H9 (cell line): ENCODE measurements at regions not wholly inside any gene's neighbourhood (a gene's known extent, or its start where the extent isn't known, plus 50 kb on each side); places are given as distances from the start of the nearest gene placed in this dataset.

Experiments used
- DNase-seq: peaks from one replicate; pipeline ENCODE4 v3.0.0-alpha.2; 2017
- H2AFZ ChIP-seq: one replicate; pipeline ENCODE4 v1.6.1; 2013; ENCODE audit warnings: mild to moderate bottlenecking, low read length, control low read depth, moderate library complexity
- H2AK5ac ChIP-seq: 2 replicates; pipeline ENCODE4 v1.6.1; 2013; ENCODE audit warnings: low read length, control low read depth, mixed read lengths; ENCODE audit not compliant: insufficient read length
- H2BK120ac ChIP-seq: one replicate; pipeline ENCODE4 v1.6.1; 2013; ENCODE audit warnings: low read depth, mild to moderate bottlenecking, low read length, control low read depth, inconsistent platforms; ENCODE audit not compliant: poor library complexity, severe bottlenecking
- H2BK12ac ChIP-seq: 2 replicates; pipeline ENCODE4 v1.6.1; 2013; ENCODE audit warnings: low read length, control low read depth, mixed read lengths, low read depth; ENCODE audit not compliant: insufficient read length
- H2BK15ac ChIP-seq: 2 replicates; pipeline ENCODE4 v1.6.1; 2013; ENCODE audit warnings: low read depth, low read length, control low read depth
- H2BK20ac ChIP-seq: one replicate; pipeline ENCODE4 v1.6.1; 2013; ENCODE audit warnings: low read depth, mild to moderate bottlenecking, low read length, control low read depth, inconsistent platforms; ENCODE audit not compliant: poor library complexity, severe bottlenecking
- H2BK5ac ChIP-seq: 2 replicates; pipeline ENCODE4 v1.6.1; 2013; ENCODE audit warnings: low read length, control low read depth, mixed read lengths; ENCODE audit not compliant: insufficient read length
- H3K14ac ChIP-seq: 2 replicates; pipeline ENCODE4 v1.6.1; 2013; ENCODE audit warnings: low read length, control low read depth; ENCODE audit not compliant: insufficient read depth
- H3K18ac ChIP-seq: 2 replicates; pipeline ENCODE4 v1.6.1; 2013; ENCODE audit warnings: low read depth, mild to moderate bottlenecking, mixed read lengths, low read length, control low read depth; ENCODE audit not compliant: insufficient read length
- H3K23ac ChIP-seq: 2 replicates; pipeline ENCODE4 v1.6.1; 2013; ENCODE audit warnings: low read length, control low read depth, mixed read lengths, low read depth; ENCODE audit not compliant: insufficient read length
- H3K23me2 ChIP-seq: 2 replicates; pipeline ENCODE4 v1.6.1; 2013; ENCODE audit warnings: low read depth, mild to moderate bottlenecking, mixed read lengths, low read length, control low read depth; ENCODE audit not compliant: insufficient read length, poor library complexity, severe bottlenecking
- H3K27ac ChIP-seq: 2 replicates; pipeline ENCODE4 v1.5.1; 2013; ENCODE audit warnings: low read length, control low read depth, mixed read lengths, low read depth; ENCODE audit not compliant: insufficient read length
- H3K27me3 ChIP-seq: 2 replicates; pipeline ENCODE4 v1.6.1; 2013; ENCODE audit warnings: low read length, control low read depth, inconsistent platforms; ENCODE audit not compliant: insufficient read depth
- H3K4ac ChIP-seq: 2 replicates; pipeline ENCODE4 v1.6.1; 2013; ENCODE audit warnings: low read depth, mild to moderate bottlenecking, control low read depth, inconsistent platforms, low read length, moderate library complexity
- H3K4me1 ChIP-seq: 2 replicates; pipeline ENCODE4 v1.6.1; 2013; ENCODE audit warnings: low read length, control low read depth, inconsistent platforms; ENCODE audit not compliant: insufficient read depth
- H3K4me2 ChIP-seq: 2 replicates; pipeline ENCODE4 v1.6.1; 2013; ENCODE audit warnings: low read length, control low read depth, mixed read lengths; ENCODE audit not compliant: insufficient read length, insufficient read depth
- H3K56ac ChIP-seq: 2 replicates; pipeline ENCODE4 v1.6.1; 2013; ENCODE audit warnings: low read depth, mild to moderate bottlenecking, mixed read lengths, low read length, control low read depth; ENCODE audit not compliant: insufficient read length
- H3K79me1 ChIP-seq: 2 replicates; pipeline ENCODE4 v1.6.1; 2013; ENCODE audit warnings: low read depth, mild to moderate bottlenecking, moderate library complexity, low read length, control low read depth, inconsistent platforms; ENCODE audit not compliant: insufficient read depth, poor library complexity, severe bottlenecking
- H3K79me2 ChIP-seq: 2 replicates; pipeline ENCODE4 v1.6.1; 2013; ENCODE audit warnings: low read length, control low read depth, inconsistent platforms; ENCODE audit not compliant: insufficient read depth
- H3K9ac ChIP-seq: 2 replicates; pipeline ENCODE4 v1.6.1; 2013; ENCODE audit warnings: low read length, control low read depth, mixed read lengths; ENCODE audit not compliant: insufficient read length; ENCODE audit errors: extremely low read depth
- H3K9me3 ChIP-seq: one replicate; pipeline ENCODE4 v1.6.1; 2013; ENCODE audit warnings: low read depth, low read length, inconsistent platforms; ENCODE audit not compliant: control insufficient read depth
- H3T11ph ChIP-seq: one replicate; pipeline ENCODE4 v1.6.1; 2013; ENCODE audit warnings: mild to moderate bottlenecking, low read length, control low read depth, inconsistent platforms
- H4K20me1 ChIP-seq: one replicate; pipeline ENCODE4 v1.6.1; 2013; ENCODE audit not compliant: control insufficient read depth, insufficient read length, insufficient read depth
- H4K5ac ChIP-seq: 2 replicates; pipeline ENCODE4 v1.6.1; 2013; ENCODE audit warnings: low read depth, mild to moderate bottlenecking, mixed read lengths, low read length, control low read depth; ENCODE audit not compliant: insufficient read length
- H4K8ac ChIP-seq: replicated peaks from 2 replicates; pipeline ENCODE4 v1.6.1; 2013; ENCODE audit warnings: low read length, control low read depth, mixed read lengths, low read depth; ENCODE audit not compliant: insufficient read length
- H4K91ac ChIP-seq: 2 replicates; pipeline ENCODE4 v1.6.1; 2013; ENCODE audit warnings: low read depth, mild to moderate bottlenecking, moderate library complexity, mixed read lengths, low read length, control low read depth; ENCODE audit not compliant: insufficient read length
- H3K27ac Mint-ChIP-seq, 3 experiments: 2 replicates in 2 of 3; 3 replicates in 1 of 3; pipeline ENCODE4 v1.8.0; 2020 to 2021; ENCODE audit warnings: mixed read lengths in 3 of 3, mild to moderate bottlenecking in 1 of 3, moderate library complexity in 1 of 3
- H3K27me3 Mint-ChIP-seq: 2 replicates; pipeline ENCODE4 v1.8.0; 2021; ENCODE audit warnings: low read depth, mild to moderate bottlenecking, moderate library complexity, mixed read lengths
- H3K36me3 Mint-ChIP-seq, 3 experiments: 2 replicates in 2 of 3; 3 replicates in 1 of 3; pipeline ENCODE4 v1.8.0; 2020 to 2021; ENCODE audit warnings: low read depth in 3 of 3, mixed read lengths in 3 of 3; ENCODE audit not compliant: insufficient read depth in 1 of 3
- H3K4me1 Mint-ChIP-seq, 2 experiments: 2 replicates each; pipeline ENCODE4 v1.8.0; 2020; ENCODE audit warnings: mixed read lengths in 2 of 2
- H3K4me3 Mint-ChIP-seq, 2 experiments: 2 replicates in 1 of 2; 3 replicates in 1 of 2; pipeline ENCODE4 v1.8.0; 2020 to 2021; ENCODE audit warnings: mild to moderate bottlenecking in 2 of 2, mixed read lengths in 2 of 2, moderate library complexity in 1 of 2
- H3K9me3 Mint-ChIP-seq, 2 experiments: 2 replicates in 1 of 2; 3 replicates in 1 of 2; pipeline ENCODE4 v1.8.0; 2020; ENCODE audit warnings: mild to moderate bottlenecking in 2 of 2, mixed read lengths in 2 of 2, moderate library complexity in 1 of 2
- whole genome bisulfite sequencing: extraction: QIAGEN DNeasy Blood & Tissue Kit; methylation state at CpG from one replicate; pipeline ENCODE4 v1.1.7; 2013; ENCODE audit warnings: missing lambda C conversion rate, low lambda C conversion rate, mixed read lengths; ENCODE audit not compliant: insufficient read length; ENCODE audit errors: extremely low coverage; 5-methylcytosine and 5-hydroxymethylcytosine counted together
- TF ChIP-seq, protein P1 (sequence below): fragments of 200-600 bp; sonication (generic); conservative IDR thresholded peaks from 3 replicates; pipeline ENCODE4 v1.8.0; 2021; ENCODE audit warnings: antibody characterized with exemption, mild to moderate bottlenecking

DNA sequence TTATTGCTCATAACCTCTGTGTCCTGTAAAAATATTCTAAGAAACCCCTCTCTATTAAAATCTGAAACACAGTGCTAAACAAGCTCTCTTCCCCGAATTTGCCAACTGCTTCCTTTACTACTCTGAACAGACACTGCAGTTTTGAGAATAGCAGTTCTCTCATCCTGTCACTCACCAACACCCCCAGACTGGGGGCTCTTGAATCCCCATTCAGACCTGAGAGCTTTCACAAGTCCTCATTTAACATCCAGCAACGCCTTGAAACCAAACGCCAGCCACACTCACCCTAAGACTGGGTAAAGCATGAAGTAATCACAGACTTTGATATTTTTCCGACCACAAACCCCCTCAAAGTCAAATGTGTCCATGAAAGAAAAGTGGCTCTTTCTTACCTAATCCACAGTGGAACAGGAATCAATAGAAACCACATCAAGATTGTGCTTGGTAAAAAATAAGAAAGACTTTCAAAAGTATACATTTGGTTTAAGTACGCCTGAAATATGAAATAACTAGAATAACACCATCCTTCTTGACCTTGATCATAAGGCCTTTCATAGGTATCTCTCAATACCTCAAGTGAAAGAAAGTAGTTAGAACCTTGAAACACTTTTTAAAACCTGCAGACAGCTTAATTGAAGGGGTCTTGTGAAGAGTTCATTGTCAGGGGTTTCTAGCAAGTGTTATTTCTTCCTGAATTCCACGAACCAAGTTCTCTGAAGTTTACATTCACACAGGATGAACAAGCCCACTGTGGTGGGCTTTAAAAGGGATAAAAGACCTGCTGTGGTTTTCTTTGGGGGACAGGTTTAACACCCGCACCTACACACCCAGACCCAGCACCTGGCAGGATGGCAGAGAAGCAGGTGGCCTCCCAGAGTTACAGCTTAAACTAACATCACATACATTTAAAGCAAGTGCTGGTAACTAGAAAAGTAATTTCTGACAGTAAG lies 412.6 kb downstream of the MLLT3 start:
- DNase-seq, result no peak
- no peaks in the 10 kb centered on the region for H3K23me2 ChIP-seq
- H3K23ac ChIP-seq, result no peak overlapping the region
- no peak overlapping the region for H4K91ac ChIP-seq
- H2BK12ac ChIP-seq, result no peak overlapping the region
- no peak overlapping the region for H3K18ac ChIP-seq
- H2BK5ac ChIP-seq, result no peak overlapping the region
- Mint-ChIP-seq H3K4me3 (no peak overlapping the region), H3K27me3 (no peaks in the 10 kb centered on the region), H3K36me3 (no peaks in the 10 kb centered on the region), H3K4me1 (peaks cover 10 to 14% of the 10 kb centered on the region in 2 experiments), H3K27ac (no peak overlapping the region; a peak in 1 of 7 replicates), H3K9me3 (no peaks in the 10 kb centered on the region)
- H3K27ac ChIP-seq, result no peak overlapping the region
- TF ChIP-seq, protein P1, sequence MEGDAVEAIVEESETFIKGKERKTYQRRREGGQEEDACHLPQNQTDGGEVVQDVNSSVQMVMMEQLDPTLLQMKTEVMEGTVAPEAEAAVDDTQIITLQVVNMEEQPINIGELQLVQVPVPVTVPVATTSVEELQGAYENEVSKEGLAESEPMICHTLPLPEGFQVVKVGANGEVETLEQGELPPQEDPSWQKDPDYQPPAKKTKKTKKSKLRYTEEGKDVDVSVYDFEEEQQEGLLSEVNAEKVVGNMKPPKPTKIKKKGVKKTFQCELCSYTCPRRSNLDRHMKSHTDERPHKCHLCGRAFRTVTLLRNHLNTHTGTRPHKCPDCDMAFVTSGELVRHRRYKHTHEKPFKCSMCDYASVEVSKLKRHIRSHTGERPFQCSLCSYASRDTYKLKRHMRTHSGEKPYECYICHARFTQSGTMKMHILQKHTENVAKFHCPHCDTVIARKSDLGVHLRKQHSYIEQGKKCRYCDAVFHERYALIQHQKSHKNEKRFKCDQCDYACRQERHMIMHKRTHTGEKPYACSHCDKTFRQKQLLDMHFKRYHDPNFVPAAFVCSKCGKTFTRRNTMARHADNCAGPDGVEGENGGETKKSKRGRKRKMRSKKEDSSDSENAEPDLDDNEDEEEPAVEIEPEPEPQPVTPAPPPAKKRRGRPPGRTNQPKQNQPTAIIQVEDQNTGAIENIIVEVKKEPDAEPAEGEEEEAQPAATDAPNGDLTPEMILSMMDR, result no peak
- H3T11ph ChIP-seq, result no peak overlapping the region
- H3K4me2 ChIP-seq, result no peak overlapping the region
- no peaks in the 10 kb centered on the region for H4K20me1 ChIP-seq
- H3K27me3 ChIP-seq, result no peaks in the 10 kb centered on the region
- H4K5ac ChIP-seq, result no peak overlapping the region
- no peak overlapping the region for H2AFZ ChIP-seq
- no peak overlapping the region for H2BK20ac ChIP-seq
- no peak overlapping the region for H3K56ac ChIP-seq
- H3K4ac ChIP-seq, result no peak overlapping the region
- no peaks in the 10 kb centered on the region for H3K79me1 ChIP-seq
- H4K8ac ChIP-seq, result no peak overlapping the region
- H2BK120ac ChIP-seq, result no peak overlapping the region
- no peaks in the 10 kb centered on the region for H3K4me1 ChIP-seq
- no peak overlapping the region for H3K14ac ChIP-seq
- no CpG with 5 or more reads among the region's 7 CpGs for WGBS
- H2BK15ac ChIP-seq, result no peak overlapping the region
- H2AK5ac ChIP-seq, result no peak overlapping the region
- no peaks in the 10 kb centered on the region for H3K79me2 ChIP-seq
- no peak overlapping the region for H3K9ac ChIP-seq
- H3K9me3 ChIP-seq, result no peaks in the 10 kb centered on the region
